Psoas muscle (tissue), 7 donors: ENCODE measurements at regions not wholly inside any gene's neighbourhood (a gene's known extent, or its start where the extent isn't known, plus 50 kb on each side); places are given as distances from the start of the nearest gene placed in this dataset.

Experiments
- ATAC-seq, 4 donors: fragments of 200-7000 bp; cut with Tn5 transposase; one replicate each; pipeline ENCODE4 v1.9.1; 2020; ENCODE audit warnings: moderate library complexity in 3 of 4, mild to moderate bottlenecking in 2 of 4
- DNase-seq, 2 donors: peaks; one replicate each; pipeline ENCODE4 v3.0.0-alpha.2; 2020
- H3K27ac ChIP-seq: fragments of 200-600 bp; one replicate; pipeline ENCODE4 v1.8.0; 2022
- H3K27me3 ChIP-seq, 3 donors: fragments of 200-600 bp in 1 of 3; one replicate each; pipeline versions ENCODE4 v1.6.1 to v1.8.0; 2013 to 2022; ENCODE audit warnings: low read length in 2 of 3, mild to moderate bottlenecking in 2 of 3, moderate library complexity in 1 of 3; ENCODE audit not compliant: insufficient read depth in 3 of 3
- H3K36me3 ChIP-seq, 2 donors: fragments of 200-600 bp in 1 of 2; one replicate each; pipeline versions ENCODE4 v1.6.1 to v1.8.0; 2013 to 2022; ENCODE audit warnings: low read depth in 1 of 2, mild to moderate bottlenecking in 1 of 2, moderate library complexity in 1 of 2; ENCODE audit not compliant: insufficient read depth in 1 of 2
- H3K4me1 ChIP-seq: fragments of 200-600 bp; one replicate; pipeline ENCODE4 v1.8.0; 2022
- H3K4me3 ChIP-seq: fragments of 200-600 bp; one replicate; pipeline ENCODE4 v1.8.0; 2022; ENCODE audit warnings: mild to moderate bottlenecking
- H3K9me3 ChIP-seq: fragments of 200-600 bp; one replicate; pipeline ENCODE4 v1.8.0; 2022
- CTCF ChIP-seq: fragments of 200-600 bp; IDR thresholded peaks from one replicate; pipeline ENCODE4 v1.8.0; 2022; ENCODE audit warnings: antibody characterized with exemption
- WGBS, 3 donors: extraction: QIAGEN DNeasy Blood & Tissue Kit; methylation state at CpG; one replicate each; pipeline versions ENCODE4 v1.1.6 to v1.1.7; 2013; 5-methylcytosine and 5-hydroxymethylcytosine counted together
- intact Hi-C, 2 donors: fragments of 100-400 bp; cut with DNase I; formaldehyde crosslinking; loops; one replicate each; pipeline versions ENCODE4 v1.11.0 to v1.14.2; 2022
- donor health status: healthy with polysubstance abuse.
- donor health status: DM: no; HTN: no; CAD: no; lungs with moderate emphysema.
- donor health status: Bipolar disorder and iron deficiency.
- donor health status: healthy.
- donor health status: DM: yes; HTN: yes; CAD: no.
- donor health status: DM: no; HTN: no; CAD: no.
- donor health status: DM: yes; HTN: yes; CAD: no.

GRCh38 chr15:77804210-77804609 lies 171.5 kb upstream of the LINGO1 start:
- Histone ChIP-seq H3K4me1 (no peaks in the 10 kb centered on the region), H3K27me3 (no peaks in the 10 kb centered on the region), H3K36me3 (no peaks in the 10 kb centered on the region), H3K9me3 (no peaks in the 10 kb centered on the region), H3K27ac (no peak overlapping the region), H3K4me3 (no peak overlapping the region)
- no peak for TF ChIP-seq CTCF
- 69 to 80% (median 73%) methylated on average over 9 of the region's 9 CpGs for WGBS, 3 donors
- DNase-seq = no peak
- intact Hi-C loops = no loop called here
- no peak for ATAC-seq

- no peak overlapping the region for H3K4me3 ChIP-seq
- no peaks in the 10 kb centered on the region for H3K36me3 ChIP-seq
- H3K27ac ChIP-seq = no peak overlapping the region
- TF ChIP-seq CTCF = no peak
- no peaks in the 10 kb centered on the region for H3K27me3 ChIP-seq
- intact Hi-C loops = no loop called here
- no peaks in the 10 kb centered on the region for H3K4me1 ChIP-seq
- ATAC-seq (no peak), DNase-seq (no peak)
- no peaks in the 10 kb centered on the region for H3K9me3 ChIP-seq
- 61 to 74% (median 66%) methylated on average over 3 of the region's 3 CpGs for WGBS, 3 donors
Observed at GRCh38 chr15:77803487-77803886, 170.8 kb upstream of the LINGO1 start.

- no peak for TF ChIP-seq CTCF
- intact Hi-C loops = no loop called here
- Histone ChIP-seq H3K36me3 (no peaks in the 10 kb centered on the region), H3K4me3 (no peak overlapping the region), H3K9me3 (no peaks in the 10 kb centered on the region), H3K27me3 (peaks cover 0 to 2% (median 0%) of the 10 kb centered on the region in 3 donors), H3K4me1 (no peaks in the 10 kb centered on the region), H3K27ac (no peak overlapping the region)
- 34 to 58% (median 42%) methylated on average over 5 of the region's 5 CpGs for WGBS, 3 donors
- DNase-seq (no peak), ATAC-seq (no peak)
Observed at GRCh38 chr15:77800305-77800704, 167.6 kb upstream of the LINGO1 start.

- intact Hi-C loops = no loop called here
- DNase-seq (no peak), ATAC-seq (no peak)
- 94 to 95% (median 95%) methylated on average over 3 of the region's 3 CpGs for WGBS, 3 donors
- Histone ChIP-seq H3K9me3 (no peaks in the 10 kb centered on the region), H3K4me1 (no peaks in the 10 kb centered on the region), H3K36me3 (no peaks in the 10 kb centered on the region), H3K27me3 (peaks cover 0 to 2% (median 0%) of the 10 kb centered on the region in 3 donors), H3K27ac (no peak overlapping the region), H3K4me3 (no peak overlapping the region)
- TF ChIP-seq CTCF = no peak
Observed at GRCh38 chr15:77798847-77799246, 166.1 kb upstream of the LINGO1 start.

- Histone ChIP-seq H3K4me3 (no peak overlapping the region), H3K9me3 (no peaks in the 10 kb centered on the region), H3K4me1 (no peaks in the 10 kb centered on the region), H3K36me3 (no peaks in the 10 kb centered on the region), H3K27ac (no peak overlapping the region), H3K27me3 (peaks cover 0 to 2% (median 0%) of the 10 kb centered on the region in 3 donors)
- no peak for TF ChIP-seq CTCF
- DNase-seq = no peak
- 67 to 80% (median 72%) methylated on average over 11 to 13 of the region's 13 CpGs for WGBS, 3 donors
- no peak for ATAC-seq
- intact Hi-C loops = no loop called here
Observed at GRCh38 chr15:77798151-77798835, 165.6 kb upstream of the LINGO1 start.
